ENCODE measurements at regions not wholly inside any gene's neighbourhood (a gene's known extent, or its start where the extent isn't known, plus 50 kb on each side); places are given as distances from the start of the nearest gene placed in this dataset.

- no peaks in the 10 kb centered on the region for H3K9me2 ChIP-seq (replicated peaks; ENCODE audit: control insufficient read depth, low read length)
- H3F3A ChIP-seq (ENCODE audit: control insufficient read depth, insufficient read depth), result no peaks in the 10 kb centered on the region
- no peaks in the 10 kb centered on the region for H4K20me1 ChIP-seq (ENCODE audit: control insufficient read depth, insufficient read depth, low read depth, low read length)
- no peaks in the 10 kb centered on the region for H3K27me3 ChIP-seq (ENCODE audit: control insufficient read depth, low read length)
- H3K4me2 ChIP-seq (ENCODE audit: low read length), result no peak overlapping the region
- H3K4me3 ChIP-seq (ENCODE audit: low read length), result no peak overlapping the region
- H3K27ac ChIP-seq (ENCODE audit: low read depth, low read length), result no peak overlapping the region
- H3K79me2 ChIP-seq (ENCODE audit: control insufficient read depth, low read length), result no peaks in the 10 kb centered on the region
- TF ChIP-seq CTCF (IDR thresholded peaks at IDR 0.05; ENCODE audit: low read depth, low read length, poor library complexity, severe bottlenecking) (no peak), EZH2phosphoT487 (IDR thresholded peaks at IDR 0.05; ENCODE audit: borderline replicate concordance, low read length) (no peak)
- H3K9me3 ChIP-seq (ENCODE audit: control insufficient read depth, insufficient read depth, low read length), result no peaks in the 10 kb centered on the region
- no peaks in the 10 kb centered on the region for H3K4me1 ChIP-seq (ENCODE audit: control insufficient read depth, low read length)
- H3K36me3 ChIP-seq (ENCODE audit: control insufficient read depth, low read length), result no peaks in the 10 kb centered on the region
Observed at GRCh38 chrX:25143596-25143995, 127.8 kb upstream of the ARX start.

GRCh38 chrX:25141684-25142083 lies 125.9 kb upstream of the ARX start:
- no peak for TF ChIP-seq CTCF (IDR thresholded peaks at IDR 0.05; ENCODE audit: low read depth, low read length, poor library complexity, severe bottlenecking)
- no peak for TF ChIP-seq EZH2phosphoT487 (IDR thresholded peaks at IDR 0.05; ENCODE audit: borderline replicate concordance, low read length)
- Histone ChIP-seq H3K36me3 (ENCODE audit: control insufficient read depth, low read length) (no peaks in the 10 kb centered on the region), H3K27me3 (ENCODE audit: control insufficient read depth, low read length) (no peaks in the 10 kb centered on the region), H3F3A (ENCODE audit: control insufficient read depth, insufficient read depth) (no peaks in the 10 kb centered on the region), H3K4me2 (ENCODE audit: low read length) (no peak overlapping the region), H4K20me1 (ENCODE audit: control insufficient read depth, insufficient read depth, low read depth, low read length) (no peaks in the 10 kb centered on the region), H3K4me1 (ENCODE audit: control insufficient read depth, low read length) (no peaks in the 10 kb centered on the region), H3K79me2 (ENCODE audit: control insufficient read depth, low read length) (no peaks in the 10 kb centered on the region), H3K9me3 (ENCODE audit: control insufficient read depth, insufficient read depth, low read length) (no peaks in the 10 kb centered on the region), H3K4me3 (ENCODE audit: low read length) (no peak overlapping the region), H3K27ac (ENCODE audit: low read depth, low read length) (no peak overlapping the region), H3K9me2 (replicated peaks; ENCODE audit: control insufficient read depth, low read length) (no peaks in the 10 kb centered on the region)

- Histone ChIP-seq H3K4me1 (ENCODE audit: control insufficient read depth, low read length) (no peaks in the 10 kb centered on the region), H4K20me1 (ENCODE audit: control insufficient read depth, insufficient read depth, low read depth, low read length) (no peaks in the 10 kb centered on the region), H3K27ac (ENCODE audit: low read depth, low read length) (no peak overlapping the region), H3K9me3 (ENCODE audit: control insufficient read depth, insufficient read depth, low read length) (no peaks in the 10 kb centered on the region), H3F3A (ENCODE audit: control insufficient read depth, insufficient read depth) (no peaks in the 10 kb centered on the region), H3K27me3 (ENCODE audit: control insufficient read depth, low read length) (no peaks in the 10 kb centered on the region), H3K4me3 (ENCODE audit: low read length) (no peak overlapping the region), H3K9me2 (replicated peaks; ENCODE audit: control insufficient read depth, low read length) (no peaks in the 10 kb centered on the region), H3K4me2 (ENCODE audit: low read length) (no peak overlapping the region), H3K79me2 (ENCODE audit: control insufficient read depth, low read length) (no peaks in the 10 kb centered on the region), H3K36me3 (ENCODE audit: control insufficient read depth, low read length) (no peaks in the 10 kb centered on the region)
- TF ChIP-seq CTCF (IDR thresholded peaks at IDR 0.05; ENCODE audit: low read depth, low read length, poor library complexity, severe bottlenecking) (no peak), EZH2phosphoT487 (IDR thresholded peaks at IDR 0.05; ENCODE audit: borderline replicate concordance, low read length) (no peak)
Observed at GRCh38 chrX:25131055-25131454, 115.3 kb upstream of the ARX start.

GRCh38 chrX:25130619-25131018 lies 114.9 kb upstream of the ARX start:
- Histone ChIP-seq H4K20me1 (ENCODE audit: control insufficient read depth, insufficient read depth, low read depth, low read length) (no peaks in the 10 kb centered on the region), H3F3A (ENCODE audit: control insufficient read depth, insufficient read depth) (no peaks in the 10 kb centered on the region), H3K4me2 (ENCODE audit: low read length) (no peak overlapping the region), H3K27ac (ENCODE audit: low read depth, low read length) (no peak overlapping the region), H3K4me1 (ENCODE audit: control insufficient read depth, low read length) (no peaks in the 10 kb centered on the region), H3K27me3 (ENCODE audit: control insufficient read depth, low read length) (no peaks in the 10 kb centered on the region), H3K36me3 (ENCODE audit: control insufficient read depth, low read length) (no peaks in the 10 kb centered on the region), H3K79me2 (ENCODE audit: control insufficient read depth, low read length) (no peaks in the 10 kb centered on the region), H3K9me3 (ENCODE audit: control insufficient read depth, insufficient read depth, low read length) (no peaks in the 10 kb centered on the region), H3K4me3 (ENCODE audit: low read length) (no peak overlapping the region), H3K9me2 (replicated peaks; ENCODE audit: control insufficient read depth, low read length) (no peaks in the 10 kb centered on the region)
- TF ChIP-seq CTCF (IDR thresholded peaks at IDR 0.05; ENCODE audit: low read depth, low read length, poor library complexity, severe bottlenecking) (no peak), EZH2phosphoT487 (IDR thresholded peaks at IDR 0.05; ENCODE audit: borderline replicate concordance, low read length) (no peak)
